A549 (cell line): ENCODE measurements at regions not wholly inside any gene's neighbourhood (a gene's known extent, or its start where the extent isn't known, plus 50 kb on each side); places are given as distances from the start of the nearest gene placed in this dataset.

Source experiments
- ATAC-seq, 2 experiments: fragments of 200-7000 bp in 1 of 2; fragments of >200 bp in 1 of 2; cut with Nextera tagmentation in 1 of 2; cut with Tn5 transposase in 1 of 2; 3 replicates each; pipeline versions ENCODE4 v1.8.0 to v1.9.1; 2018 to 2020; ENCODE audit warnings: mild to moderate bottlenecking in 1 of 2, moderate library complexity in 1 of 2
- CTCF ChIA-PET: fragments of 300-600 bp; sonication (Branson Sonifier 250); formaldehyde crosslinking; extraction: SDS; loops from one replicate; lab custom pipeline; 2021; ENCODE audit warnings: antibody characterized with exemption, inconsistent platforms; lab: Yijun Ruan, JAX
- POLR2A ChIA-PET: fragments of 350-600 bp; formaldehyde crosslinking; extraction: SDS; loops from one replicate; lab custom pipeline; 2021; ENCODE audit warnings: antibody characterized with exemption, inconsistent platforms; lab: Yijun Ruan, JAX
- DNase-seq, 2 experiments: peaks; one replicate each; pipeline versions ENCODE4 v3.0.0 to v3.0.0-alpha.2; 2011 to 2016; ENCODE audit warnings: low read depth in 1 of 2, low spot score in 1 of 2
- FAIRE-seq: peaks from 2 replicates; lab custom pipeline; 2011; peaks lifted over from hg19 to GRCh38; lab: Jason Lieb, UNC
- H3K27ac ChIP-seq, 2 experiments: fragments of >200 bp; sonication (Bioruptor Twin); formaldehyde crosslinking; 3 replicates each; pipeline ENCODE4 v1.5.1; 2016 to 2017
- H3K4me1 ChIP-seq: fragments of >200 bp; sonication (Bioruptor Twin); formaldehyde crosslinking; 3 replicates; pipeline ENCODE4 v1.6.1; 2016
- H3K4me2 ChIP-seq: fragments of >200 bp; sonication (Bioruptor Twin); formaldehyde crosslinking; 3 replicates; pipeline ENCODE4 v1.6.1; 2016
- H3K4me3 ChIP-seq: fragments of >200 bp; sonication (Bioruptor Twin); formaldehyde crosslinking; 3 replicates; pipeline ENCODE4 v1.5.1; 2016
- H3K9me3 ChIP-seq: fragments of >200 bp; sonication (Bioruptor Twin); formaldehyde crosslinking; 3 replicates; pipeline ENCODE4 v1.6.1; 2016
- BCL3 ChIP-seq: fragments of >200 bp; sonication (Bioruptor Twin); formaldehyde crosslinking; IDR thresholded peaks from 3 replicates; pipeline ENCODE4 v1.6.1; 2016
- CEBPB ChIP-seq, 2 experiments: fragments of >200 bp in 1 of 2; sonication (Bioruptor Twin) in 1 of 2; formaldehyde crosslinking in 1 of 2; IDR thresholded peaks; 2 replicates each; pipeline ENCODE4 v1.6.1; 2012 to 2016
- CHD2 ChIP-seq: fragments of 150-350 bp; IDR thresholded peaks from 2 replicates; pipeline ENCODE4 v1.6.1; 2014; ENCODE audit warnings: low read length; ENCODE audit not compliant: partially characterized antibody
- E2F6 ChIP-seq: IDR thresholded peaks from 2 replicates; pipeline ENCODE4 v1.6.1; 2012; ENCODE audit warnings: low read depth, borderline replicate concordance
- EHMT2 ChIP-seq: fragments of 200-600 bp; sonication (generic); IDR thresholded peaks from 2 replicates; pipeline ENCODE4 v1.6.1; 2016; ENCODE audit warnings: antibody characterized with exemption, low read depth, mild to moderate bottlenecking, moderate library complexity
- ELK1 ChIP-seq: fragments of 150-350 bp; IDR thresholded peaks from 2 replicates; pipeline ENCODE4 v1.6.1; 2014; ENCODE audit warnings: low read depth, mild to moderate bottlenecking, low read length
- FOXS1 ChIP-seq: fragments of 250-450 bp; sonication (Bioruptor Pico); IDR thresholded peaks from 2 replicates; pipeline ENCODE4 v1.5.0; 2020; ENCODE audit warnings: mild to moderate bottlenecking, moderate library complexity
- HDAC2 ChIP-seq: fragments of 200-600 bp; sonication (generic); IDR thresholded peaks from 2 replicates; pipeline ENCODE4 v1.6.1; 2016
- HEYL ChIP-seq: fragments of 250-450 bp; sonication (Bioruptor Pico); IDR thresholded peaks from 2 replicates; pipeline ENCODE4 v1.8.0; 2021; ENCODE audit warnings: mild to moderate bottlenecking, moderate library complexity
- HOXB5 ChIP-seq: fragments of 250-450 bp; sonication (Bioruptor Pico); IDR thresholded peaks from 2 replicates; pipeline ENCODE4 v1.5.0; 2020; ENCODE audit warnings: mild to moderate bottlenecking, moderate library complexity
- JUN ChIP-seq, 2 experiments: fragments of >200 bp; sonication (Bioruptor Twin); formaldehyde crosslinking; IDR thresholded peaks; 2 replicates in 1 of 2; 3 replicates in 1 of 2; pipeline ENCODE4 v1.6.1; 2016 to 2017
- JUNB ChIP-seq: fragments of >200 bp; sonication (Bioruptor Twin); formaldehyde crosslinking; IDR thresholded peaks from 2 replicates; pipeline ENCODE4 v1.6.1; 2016
- KDM1A ChIP-seq: fragments of 200-600 bp; sonication (generic); IDR thresholded peaks from 2 replicates; pipeline ENCODE4 v1.6.1; 2016; ENCODE audit warnings: low read depth, mild to moderate bottlenecking
- MAZ ChIP-seq: fragments of 150-350 bp; IDR thresholded peaks from 2 replicates; pipeline ENCODE4 v1.6.1; 2014; ENCODE audit warnings: antibody characterized with exemption, low read depth, low read length, borderline replicate concordance
- NR3C1 ChIP-seq: fragments of >200 bp; sonication (Bioruptor Twin); formaldehyde crosslinking; IDR thresholded peaks from 3 replicates; pipeline ENCODE4 v1.6.1; 2017
- POLR2A ChIP-seq: IDR thresholded peaks from 2 replicates; pipeline ENCODE4 v1.6.1; 2012; ENCODE audit warnings: mild to moderate bottlenecking, low read length
- RCOR1 ChIP-seq: fragments of 150-350 bp; IDR thresholded peaks from 2 replicates; pipeline ENCODE4 v1.6.1; 2014; ENCODE audit warnings: antibody characterized with exemption, low read length, low read depth
- REST ChIP-seq: fragments of 200-600 bp; sonication (generic); IDR thresholded peaks from 2 replicates; pipeline ENCODE4 v1.6.1; 2016; ENCODE audit warnings: antibody characterized with exemption, mild to moderate bottlenecking, moderate library complexity
- RFX5 ChIP-seq: fragments of 450-650 bp; IDR thresholded peaks from 2 replicates; pipeline ENCODE4 v1.7.1; 2014; ENCODE audit warnings: antibody characterized with exemption, mild to moderate bottlenecking, moderate library complexity
- SMC3 ChIP-seq: fragments of >200 bp; sonication (Bioruptor Twin); formaldehyde crosslinking; IDR thresholded peaks from 3 replicates; pipeline ENCODE4 v1.6.1; 2018; ENCODE audit warnings: inconsistent platforms
- SREBF2 ChIP-seq: fragments of 450-650 bp; IDR thresholded peaks from 2 replicates; pipeline ENCODE4 v1.6.1; 2014; ENCODE audit warnings: mild to moderate bottlenecking, moderate library complexity
- TFCP2L1 ChIP-seq: fragments of 250-450 bp; sonication (Bioruptor Pico); IDR thresholded peaks from 2 replicates; pipeline ENCODE4 v1.5.0; 2021; ENCODE audit warnings: mild to moderate bottlenecking
- ZFP36 ChIP-seq: fragments of 450-650 bp; IDR thresholded peaks from 2 replicates; pipeline ENCODE4 v1.6.1; 2014; ENCODE audit warnings: borderline replicate concordance; ENCODE audit not compliant: partially characterized antibody
- ZNF302 ChIP-seq: fragments of 250-450 bp; sonication (Bioruptor Pico); IDR thresholded peaks from 2 replicates; pipeline ENCODE4 v1.9.0; 2021; ENCODE audit warnings: inconsistent platforms, mild to moderate bottlenecking, moderate library complexity
- WGBS: methylation state at CpG from one replicate; pipeline ENCODE4 v1.1.6; 2017; ENCODE audit errors: missing lambda C conversion rate; 5-methylcytosine and 5-hydroxymethylcytosine counted together
- TF ChIP-seq, protein P1 (sequence below): fragments of >200 bp; sonication (Bioruptor Twin); formaldehyde crosslinking; IDR thresholded peaks from 2 replicates; pipeline ENCODE4 v1.6.1; 2016
- TF ChIP-seq, protein P2 (sequence below): IDR thresholded peaks from 2 replicates; pipeline ENCODE4 v1.6.1; 2012
- TF ChIP-seq, protein P3 (sequence below): fragments of 250-450 bp; sonication (Bioruptor Pico); IDR thresholded peaks from 2 replicates; pipeline ENCODE4 v1.5.0; 2021; ENCODE audit warnings: mild to moderate bottlenecking, moderate library complexity, borderline replicate concordance
- TF ChIP-seq, protein P4 (sequence below): fragments of 450-650 bp; IDR thresholded peaks from 2 replicates; pipeline ENCODE4 v1.6.1; 2014; ENCODE audit warnings: antibody characterized with exemption

GRCh38 chr1:22218618-22219250 lies 75.8 kb upstream of the WNT4 start:
- ChIA-PET CTCF (interaction anchor here (1.0 to 1.2 kb wide), 2 partner anchors 59 to 87 kb away, joined by 3 read pairs; no protein-coding TSS in a partner anchor), POLR2A (no interaction called here)
- DNase-seq = no peak
- peak in 1 of 2 experiments; percentile 37; a peak in 2 of 6 replicates for ATAC-seq
- Histone ChIP-seq H3K4me3 (no peak overlapping the region), H3K4me1 (no peaks in the 10 kb centered on the region), H3K9me3 (no peaks in the 10 kb centered on the region), H3K27ac (no peak overlapping the region), H3K4me2 (no peak overlapping the region)
- TF ChIP-seq HDAC2 (no peak), CHD2 (no peak), ELK1 (no peak), HEYL (CRISPR knock-in tag) (no peak), RFX5 (no peak), E2F6 (no peak), ZFP36 (no peak), SREBF2 (no peak), SMC3 (no peak), JUN (IDR thresholded peaks at IDR 0.05) (no peak), ZNF302 (CRISPR knock-in tag) (no peak), EHMT2 (no peak)
- TF ChIP-seq, protein P1, sequence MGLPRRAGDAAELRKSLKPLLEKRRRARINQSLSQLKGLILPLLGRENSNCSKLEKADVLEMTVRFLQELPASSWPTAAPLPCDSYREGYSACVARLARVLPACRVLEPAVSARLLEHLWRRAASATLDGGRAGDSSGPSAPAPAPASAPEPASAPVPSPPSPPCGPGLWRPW = no peak
- TF ChIP-seq, protein P2, sequence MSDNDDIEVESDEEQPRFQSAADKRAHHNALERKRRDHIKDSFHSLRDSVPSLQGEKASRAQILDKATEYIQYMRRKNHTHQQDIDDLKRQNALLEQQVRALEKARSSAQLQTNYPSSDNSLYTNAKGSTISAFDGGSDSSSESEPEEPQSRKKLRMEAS = no peak
- FAIRE-seq = no peak
- WGBS = 73% methylated on average over 12 of the region's 12 CpGs

DNA sequence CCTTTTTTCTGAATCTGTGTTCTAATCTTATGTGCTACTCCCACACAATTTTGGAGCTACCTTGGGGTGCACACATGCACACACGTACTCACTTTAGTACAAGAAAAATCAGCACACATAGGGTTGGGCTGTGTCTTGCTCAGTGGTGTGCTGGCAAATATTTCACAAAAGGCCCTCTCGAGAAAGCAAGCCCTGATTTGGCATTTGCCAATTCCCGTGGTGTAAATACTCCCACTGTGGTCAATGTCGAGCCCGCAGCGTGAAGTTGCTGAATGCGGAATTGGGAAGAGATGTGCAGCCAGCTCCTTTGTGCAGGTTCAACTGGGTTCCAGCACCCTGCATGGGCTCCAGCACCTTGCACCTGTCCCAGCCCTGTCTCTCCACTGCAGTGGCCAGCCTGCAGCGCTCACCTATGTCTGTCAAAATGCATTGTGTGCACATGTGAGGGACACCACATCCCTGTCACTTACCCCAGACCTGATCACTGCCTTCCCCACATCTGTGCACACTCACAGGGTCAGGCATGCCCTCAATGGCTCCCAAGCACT lies 78.4 kb upstream of the WNT4 start:
- no peak overlapping the region for H3K4me3 ChIP-seq
- DNase-seq = no peak
- H3K4me1 ChIP-seq = no peaks in the 10 kb centered on the region
- FAIRE-seq = no peak
- POLR2A ChIA-PET = no interaction called here
- no peaks in the 10 kb centered on the region for H3K9me3 ChIP-seq
- no peak overlapping the region for H3K4me2 ChIP-seq
- CTCF ChIA-PET = interaction anchor here (1.8 kb wide), 1 partner anchor 54 kb away, joined by 4 read pairs; no protein-coding TSS in a partner anchor
- WGBS = 72% methylated on average over 7 of the region's 8 CpGs
- H3K27ac ChIP-seq = no peak overlapping the region
- no peak for ATAC-seq
- TF ChIP-seq, protein P2 = no peak
- TF ChIP-seq NR3C1 (no peak), ZFP36 (no peak), MAZ (no peak), KDM1A (no peak), RCOR1 (no peak), FOXS1 (no peak), HOXB5 (CRISPR knock-in tag) (no peak), POLR2A (no peak), TFCP2L1 (CRISPR knock-in tag) (no peak), BCL3 (no peak), JUNB (no peak), REST (no peak), CEBPB (IDR thresholded peaks at IDR 0.05) (no peak)
- TF ChIP-seq, protein P3, sequence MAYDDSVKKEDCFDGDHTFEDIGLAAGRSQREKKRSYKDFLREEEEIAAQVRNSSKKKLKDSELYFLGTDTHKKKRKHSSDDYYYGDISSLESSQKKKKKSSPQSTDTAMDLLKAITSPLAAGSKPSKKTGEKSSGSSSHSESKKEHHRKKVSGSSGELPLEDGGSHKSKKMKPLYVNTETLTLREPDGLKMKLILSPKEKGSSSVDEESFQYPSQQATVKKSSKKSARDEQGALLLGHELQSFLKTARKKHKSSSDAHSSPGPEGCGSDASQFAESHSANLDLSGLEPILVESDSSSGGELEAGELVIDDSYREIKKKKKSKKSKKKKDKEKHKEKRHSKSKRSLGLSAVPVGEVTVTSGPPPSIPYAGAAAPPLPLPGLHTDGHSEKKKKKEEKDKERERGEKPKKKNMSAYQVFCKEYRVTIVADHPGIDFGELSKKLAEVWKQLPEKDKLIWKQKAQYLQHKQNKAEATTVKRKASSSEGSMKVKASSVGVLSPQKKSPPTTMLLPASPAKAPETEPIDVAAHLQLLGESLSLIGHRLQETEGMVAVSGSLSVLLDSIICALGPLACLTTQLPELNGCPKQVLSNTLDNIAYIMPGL (CRISPR knock-in tag) = no peak
- TF ChIP-seq, protein P4, sequence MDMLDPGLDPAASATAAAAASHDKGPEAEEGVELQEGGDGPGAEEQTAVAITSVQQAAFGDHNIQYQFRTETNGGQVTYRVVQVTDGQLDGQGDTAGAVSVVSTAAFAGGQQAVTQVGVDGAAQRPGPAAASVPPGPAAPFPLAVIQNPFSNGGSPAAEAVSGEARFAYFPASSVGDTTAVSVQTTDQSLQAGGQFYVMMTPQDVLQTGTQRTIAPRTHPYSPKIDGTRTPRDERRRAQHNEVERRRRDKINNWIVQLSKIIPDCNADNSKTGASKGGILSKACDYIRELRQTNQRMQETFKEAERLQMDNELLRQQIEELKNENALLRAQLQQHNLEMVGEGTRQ = no peak
